ENCODE measurements at regions not wholly inside any gene's neighbourhood (a gene's known extent, or its start where the extent isn't known, plus 50 kb on each side); places are given as distances from the start of the nearest gene placed in this dataset.

DNA sequence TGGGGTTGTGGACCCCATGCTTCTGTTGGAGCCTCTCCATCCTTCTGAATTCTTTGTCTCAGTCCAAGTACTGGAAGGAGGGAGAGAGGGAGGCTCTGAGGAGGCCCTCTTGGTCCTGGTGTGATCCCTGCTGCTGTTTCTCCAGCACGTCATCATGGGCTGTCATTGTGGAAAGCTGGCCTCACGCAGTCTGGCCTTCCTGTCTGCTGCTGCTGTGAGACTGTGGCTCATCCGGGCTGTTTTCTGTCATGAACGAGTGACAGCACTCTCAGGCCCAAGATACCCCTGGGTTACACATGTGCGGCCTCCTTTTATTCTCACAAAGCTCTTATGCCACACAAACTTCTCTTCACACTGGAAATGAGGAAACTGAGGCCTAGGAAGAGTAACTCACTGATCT lies 499.3 kb downstream of the CCDC171 start:
- TF ChIP-seq, protein P1, sequence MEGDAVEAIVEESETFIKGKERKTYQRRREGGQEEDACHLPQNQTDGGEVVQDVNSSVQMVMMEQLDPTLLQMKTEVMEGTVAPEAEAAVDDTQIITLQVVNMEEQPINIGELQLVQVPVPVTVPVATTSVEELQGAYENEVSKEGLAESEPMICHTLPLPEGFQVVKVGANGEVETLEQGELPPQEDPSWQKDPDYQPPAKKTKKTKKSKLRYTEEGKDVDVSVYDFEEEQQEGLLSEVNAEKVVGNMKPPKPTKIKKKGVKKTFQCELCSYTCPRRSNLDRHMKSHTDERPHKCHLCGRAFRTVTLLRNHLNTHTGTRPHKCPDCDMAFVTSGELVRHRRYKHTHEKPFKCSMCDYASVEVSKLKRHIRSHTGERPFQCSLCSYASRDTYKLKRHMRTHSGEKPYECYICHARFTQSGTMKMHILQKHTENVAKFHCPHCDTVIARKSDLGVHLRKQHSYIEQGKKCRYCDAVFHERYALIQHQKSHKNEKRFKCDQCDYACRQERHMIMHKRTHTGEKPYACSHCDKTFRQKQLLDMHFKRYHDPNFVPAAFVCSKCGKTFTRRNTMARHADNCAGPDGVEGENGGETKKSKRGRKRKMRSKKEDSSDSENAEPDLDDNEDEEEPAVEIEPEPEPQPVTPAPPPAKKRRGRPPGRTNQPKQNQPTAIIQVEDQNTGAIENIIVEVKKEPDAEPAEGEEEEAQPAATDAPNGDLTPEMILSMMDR (optimal IDR thresholded peaks at IDR 0.05 in 1 of 3, IDR thresholded peaks at IDR 0.05 in 1 of 3, conservative IDR thresholded peaks at IDR 0.05 in 1 of 3; ENCODE audit: extremely low read depth in 1 of 3, insufficient read depth in 2 of 3, low read length in 3 of 3) = no peak
- TF ChIP-seq EZH2 (IDR thresholded peaks at IDR 0.05; ENCODE audit: low read length) = no peak
